Parathyroid adenoma (tissue), 2 donors: ENCODE measurements at regions not wholly inside any gene's neighbourhood (a gene's known extent, or its start where the extent isn't known, plus 50 kb on each side); places are given as distances from the start of the nearest gene placed in this dataset.

Source experiments
- H2AFZ ChIP-seq: fragments of 300-600 bp; sonication (generic); one replicate; pipeline ENCODE4 v1.7.0; 2017; ENCODE audit warnings: antibody characterized with exemption, mild to moderate bottlenecking
- H3K27ac ChIP-seq: fragments of 300-600 bp; sonication (generic); one replicate; pipeline ENCODE4 v1.7.0; 2017
- H3K27me3 ChIP-seq: fragments of 300-600 bp; sonication (generic); one replicate; pipeline ENCODE4 v1.7.0; 2017; ENCODE audit warnings: low read length; ENCODE audit not compliant: control insufficient read depth, insufficient read depth
- H3K36me3 ChIP-seq: fragments of 300-600 bp; sonication (generic); one replicate; pipeline ENCODE4 v1.7.0; 2017; ENCODE audit warnings: low read length; ENCODE audit not compliant: control insufficient read depth, insufficient read depth
- H3K4me1 ChIP-seq: fragments of 300-600 bp; sonication (generic); one replicate; pipeline ENCODE4 v1.7.0; 2017; ENCODE audit warnings: control low read depth
- H3K4me2 ChIP-seq: fragments of 300-600 bp; sonication (generic); one replicate; pipeline ENCODE4 v1.7.0; 2017; ENCODE audit warnings: low read length
- H3K4me3 ChIP-seq: fragments of 300-600 bp; sonication (generic); one replicate; pipeline ENCODE4 v1.7.0; 2017; ENCODE audit warnings: low read depth, low read length
- H3K79me2 ChIP-seq: fragments of 300-600 bp; sonication (generic); one replicate; pipeline ENCODE4 v1.7.0; 2017; ENCODE audit warnings: control low read depth
- H3K9ac ChIP-seq: fragments of 300-600 bp; sonication (generic); one replicate; pipeline ENCODE4 v1.7.0; 2017; ENCODE audit warnings: mild to moderate bottlenecking
- H3K9me3 ChIP-seq: fragments of 300-600 bp; sonication (generic); one replicate; pipeline ENCODE4 v1.7.0; 2017; ENCODE audit warnings: low read length; ENCODE audit not compliant: control insufficient read depth
- TF ChIP-seq, protein P1 (sequence below): fragments of 300-600 bp; sonication (generic); IDR thresholded peaks from one replicate; pipeline ENCODE4 v1.7.0; 2017; ENCODE audit warnings: antibody characterized with exemption, mild to moderate bottlenecking
- donor health status: primary hyperparathyroidism.

- no peak overlapping the region for H3K9ac ChIP-seq
- no peak overlapping the region for H3K27ac ChIP-seq
- no peaks in the 10 kb centered on the region for H3K4me1 ChIP-seq
- H3K27me3 ChIP-seq = no peaks in the 10 kb centered on the region
- no peak overlapping the region for H2AFZ ChIP-seq
- H3K36me3 ChIP-seq = no peaks in the 10 kb centered on the region
- no peaks in the 10 kb centered on the region for H3K79me2 ChIP-seq
- no peak overlapping the region for H3K4me2 ChIP-seq
- no peak overlapping the region for H3K4me3 ChIP-seq
- TF ChIP-seq, protein P1, sequence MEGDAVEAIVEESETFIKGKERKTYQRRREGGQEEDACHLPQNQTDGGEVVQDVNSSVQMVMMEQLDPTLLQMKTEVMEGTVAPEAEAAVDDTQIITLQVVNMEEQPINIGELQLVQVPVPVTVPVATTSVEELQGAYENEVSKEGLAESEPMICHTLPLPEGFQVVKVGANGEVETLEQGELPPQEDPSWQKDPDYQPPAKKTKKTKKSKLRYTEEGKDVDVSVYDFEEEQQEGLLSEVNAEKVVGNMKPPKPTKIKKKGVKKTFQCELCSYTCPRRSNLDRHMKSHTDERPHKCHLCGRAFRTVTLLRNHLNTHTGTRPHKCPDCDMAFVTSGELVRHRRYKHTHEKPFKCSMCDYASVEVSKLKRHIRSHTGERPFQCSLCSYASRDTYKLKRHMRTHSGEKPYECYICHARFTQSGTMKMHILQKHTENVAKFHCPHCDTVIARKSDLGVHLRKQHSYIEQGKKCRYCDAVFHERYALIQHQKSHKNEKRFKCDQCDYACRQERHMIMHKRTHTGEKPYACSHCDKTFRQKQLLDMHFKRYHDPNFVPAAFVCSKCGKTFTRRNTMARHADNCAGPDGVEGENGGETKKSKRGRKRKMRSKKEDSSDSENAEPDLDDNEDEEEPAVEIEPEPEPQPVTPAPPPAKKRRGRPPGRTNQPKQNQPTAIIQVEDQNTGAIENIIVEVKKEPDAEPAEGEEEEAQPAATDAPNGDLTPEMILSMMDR = no peak
- H3K9me3 ChIP-seq = no peaks in the 10 kb centered on the region
These were observed 190.6 kb upstream of the MAP3K1 start for GRCh38 chr5:56624751-56625150.

DNA sequence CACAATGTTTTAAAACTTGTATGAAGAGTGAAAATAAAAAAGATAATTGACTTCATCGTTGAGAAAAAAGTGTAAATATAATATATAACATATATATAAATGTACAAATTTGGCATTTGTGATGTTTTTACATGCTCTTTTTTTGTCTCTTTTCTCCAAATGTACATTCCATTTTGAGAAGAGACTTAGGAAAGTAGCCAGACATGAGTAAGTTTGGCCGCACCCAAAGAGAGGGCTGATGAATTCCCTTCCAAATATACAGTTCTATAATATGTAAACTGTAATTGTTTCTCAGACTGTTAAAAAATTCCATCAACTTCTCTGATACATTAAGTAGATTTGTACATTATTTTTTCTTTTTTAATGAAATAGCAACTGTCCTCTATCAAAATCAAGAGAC lies 193.2 kb upstream of the MAP3K1 start:
- Histone ChIP-seq H3K9me3 (no peaks in the 10 kb centered on the region), H3K4me2 (no peak overlapping the region), H3K27ac (no peak overlapping the region), H3K9ac (no peak overlapping the region), H2AFZ (no peak overlapping the region), H3K4me3 (no peak overlapping the region), H3K27me3 (no peaks in the 10 kb centered on the region), H3K36me3 (no peaks in the 10 kb centered on the region), H3K79me2 (no peaks in the 10 kb centered on the region), H3K4me1 (no peaks in the 10 kb centered on the region)
- TF ChIP-seq, protein P1 = no peak

GRCh38 chr5:56620903-56621677 lies 194.3 kb upstream of the MAP3K1 start:
- TF ChIP-seq, protein P1 = no peak

DNA sequence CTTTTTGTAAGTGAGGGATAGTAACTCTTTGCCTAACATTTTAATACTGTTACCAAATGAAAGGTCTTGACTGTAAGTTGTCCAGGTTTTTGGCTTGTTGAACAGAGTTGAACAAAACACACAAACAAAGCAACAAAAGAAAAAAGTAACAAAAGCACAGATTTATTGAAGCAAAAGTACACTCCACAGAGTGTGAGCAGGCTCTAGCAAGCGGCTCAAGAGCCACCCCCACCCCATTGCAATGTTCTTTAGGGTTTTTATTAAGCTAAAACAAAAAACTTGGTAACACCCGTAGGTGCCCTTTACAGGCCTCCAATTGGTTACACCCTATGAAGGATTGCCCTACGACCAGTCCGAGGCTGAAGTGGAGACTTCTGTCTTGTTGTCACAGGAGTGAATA lies 197.4 kb upstream of the MAP3K1 start:
- no peak overlapping the region for H3K27ac ChIP-seq
- H3K9me3 ChIP-seq = no peaks in the 10 kb centered on the region
- H3K9ac ChIP-seq = no peak overlapping the region
- H2AFZ ChIP-seq = no peak overlapping the region
- TF ChIP-seq, protein P1 = no peak
- no peaks in the 10 kb centered on the region for H3K36me3 ChIP-seq
- H3K4me2 ChIP-seq = no peak overlapping the region
- no peaks in the 10 kb centered on the region for H3K27me3 ChIP-seq
- no peak overlapping the region for H3K4me3 ChIP-seq
- H3K79me2 ChIP-seq = no peaks in the 10 kb centered on the region
- H3K4me1 ChIP-seq = peaks cover 13% of the 10 kb centered on the region

More at GRCh38 chr5:56620903-56621677, 194.3 kb upstream of the MAP3K1 start:
- Histone ChIP-seq H3K27me3 (no peaks in the 10 kb centered on the region), H3K27ac (no peak overlapping the region), H3K4me3 (no peak overlapping the region), H3K79me2 (no peaks in the 10 kb centered on the region), H3K36me3 (no peaks in the 10 kb centered on the region), H3K9me3 (no peaks in the 10 kb centered on the region), H3K4me2 (no peak overlapping the region), H3K4me1 (peaks cover 7% of the 10 kb centered on the region), H2AFZ (no peak overlapping the region), H3K9ac (no peak overlapping the region)
